Testis (tissue), 2 donors: ENCODE measurements at regions not wholly inside any gene's neighbourhood (a gene's known extent, or its start where the extent isn't known, plus 50 kb on each side); places are given as distances from the start of the nearest gene placed in this dataset.
A peak's percentile ranks its signal among the peaks of the same experiment; 100 is the strongest.

Experiments used
- CTCF ChIP-seq, 3 experiments: fragments of 450-650 bp in 2 of 3; fragments of 200-600 bp in 1 of 3; sonication (generic) in 1 of 3; IDR thresholded peaks; one replicate each; pipeline ENCODE4 v1.5.1; 2016 to 2019; ENCODE audit warnings: antibody characterized with exemption in 3 of 3, mild to moderate bottlenecking in 2 of 3, moderate library complexity in 1 of 3
- POLR2A ChIP-seq: fragments of 450-650 bp; IDR thresholded peaks from one replicate; pipeline ENCODE4 v1.6.1; 2017; ENCODE audit warnings: antibody characterized with exemption, mild to moderate bottlenecking, moderate library complexity

- peak; percentile 11 to 41 (median 40) for TF ChIP-seq CTCF (IDR thresholded peaks at IDR 0.05)
- TF ChIP-seq POLR2A, result no peak
Measured at GRCh38 chr2:211035548-211036185, 479.3 kb downstream of the CPS1 start.
